GM23338 (cell line): ENCODE measurements at regions not wholly inside any gene's neighbourhood (a gene's known extent, or its start where the extent isn't known, plus 50 kb on each side); places are given as distances from the start of the nearest gene placed in this dataset.

Source experiments
- EZH2 ChIP-seq: fragments of 200-600 bp; sonication (generic); IDR thresholded peaks from one replicate; pipeline ENCODE4 v1.8.0; 2017; ENCODE audit warnings: antibody characterized with exemption, mild to moderate bottlenecking, low read depth; ENCODE audit not compliant: unreplicated experiment
- EZH2phosphoT487 ChIP-seq: fragments of 200-600 bp; sonication (generic); IDR thresholded peaks from one replicate; pipeline ENCODE4 v1.8.1; 2018; ENCODE audit warnings: antibody characterized with exemption; ENCODE audit not compliant: unreplicated experiment
- POLR2AphosphoS5 ChIP-seq: IDR thresholded peaks from 2 replicates; pipeline ENCODE4 v1.6.1; 2016; ENCODE audit warnings: antibody characterized with exemption, low read depth
- ZNF331 ChIP-seq: fragments of 250-450 bp; sonication (Bioruptor Pico); IDR thresholded peaks from 2 replicates; pipeline ENCODE4 v1.5.0; 2020; ENCODE audit warnings: low read depth, mild to moderate bottlenecking, moderate library complexity
- TF ChIP-seq, protein P1 (sequence below), 2 experiments: fragments of 200-600 bp in 1 of 2; sonication (generic) in 1 of 2; conservative IDR thresholded peaks; 2 replicates each; pipeline versions ENCODE4 v1.5.1 to v1.6.1; 2016 to 2017; ENCODE audit warnings: antibody characterized with exemption in 2 of 2, low read depth in 2 of 2, mild to moderate bottlenecking in 2 of 2, moderate library complexity in 1 of 2

DNA sequence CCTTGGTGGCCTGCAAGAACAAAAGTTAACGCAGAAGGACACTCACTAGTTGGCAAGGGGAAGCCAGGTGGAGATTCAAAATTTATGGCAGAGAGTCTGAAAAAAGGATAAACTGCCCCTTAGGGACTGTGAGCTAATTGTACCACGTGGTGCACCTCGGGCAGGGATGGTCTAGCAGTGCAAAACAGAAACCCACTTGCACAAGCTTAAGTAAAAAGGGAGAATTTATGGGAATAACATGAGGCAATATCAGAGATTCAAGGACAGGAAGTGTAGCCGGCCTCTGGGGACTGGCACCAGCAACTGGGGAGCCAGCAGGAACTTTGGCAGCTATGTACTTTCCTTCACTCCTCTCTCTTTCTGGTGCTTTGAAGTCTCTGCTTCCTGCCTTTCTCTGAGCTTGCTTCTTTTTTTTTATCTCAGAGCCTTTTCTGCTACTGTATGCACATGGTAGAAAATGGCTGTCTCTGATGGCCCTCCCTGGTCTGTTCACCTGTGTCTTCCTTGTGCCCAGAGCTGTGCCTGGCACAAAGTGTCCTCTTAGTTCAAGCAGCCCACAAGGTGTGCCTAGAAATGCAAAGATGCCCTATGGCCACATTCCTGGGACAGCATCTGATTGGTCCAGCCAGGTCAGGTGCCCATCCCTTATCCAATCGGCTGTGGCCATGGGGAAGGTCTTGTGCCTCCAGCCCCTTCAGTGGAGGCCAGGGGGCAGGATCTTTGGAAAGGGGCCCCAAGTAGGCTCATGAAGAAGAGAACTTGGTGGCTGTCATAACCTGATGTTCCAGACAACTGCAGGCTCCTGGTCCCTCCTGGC is 114.8 kb upstream of the ATP6AP2 start:
- no peak for TF ChIP-seq ZNF331
- TF ChIP-seq EZH2 = no peak
- TF ChIP-seq, protein P1, sequence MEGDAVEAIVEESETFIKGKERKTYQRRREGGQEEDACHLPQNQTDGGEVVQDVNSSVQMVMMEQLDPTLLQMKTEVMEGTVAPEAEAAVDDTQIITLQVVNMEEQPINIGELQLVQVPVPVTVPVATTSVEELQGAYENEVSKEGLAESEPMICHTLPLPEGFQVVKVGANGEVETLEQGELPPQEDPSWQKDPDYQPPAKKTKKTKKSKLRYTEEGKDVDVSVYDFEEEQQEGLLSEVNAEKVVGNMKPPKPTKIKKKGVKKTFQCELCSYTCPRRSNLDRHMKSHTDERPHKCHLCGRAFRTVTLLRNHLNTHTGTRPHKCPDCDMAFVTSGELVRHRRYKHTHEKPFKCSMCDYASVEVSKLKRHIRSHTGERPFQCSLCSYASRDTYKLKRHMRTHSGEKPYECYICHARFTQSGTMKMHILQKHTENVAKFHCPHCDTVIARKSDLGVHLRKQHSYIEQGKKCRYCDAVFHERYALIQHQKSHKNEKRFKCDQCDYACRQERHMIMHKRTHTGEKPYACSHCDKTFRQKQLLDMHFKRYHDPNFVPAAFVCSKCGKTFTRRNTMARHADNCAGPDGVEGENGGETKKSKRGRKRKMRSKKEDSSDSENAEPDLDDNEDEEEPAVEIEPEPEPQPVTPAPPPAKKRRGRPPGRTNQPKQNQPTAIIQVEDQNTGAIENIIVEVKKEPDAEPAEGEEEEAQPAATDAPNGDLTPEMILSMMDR (conservative IDR thresholded peaks at IDR 0.05; ENCODE audit: low read depth in 2 of 2) = no peak
- no peak for TF ChIP-seq EZH2phosphoT487
- no peak for TF ChIP-seq POLR2AphosphoS5
